NCI-H2029 (cell line): ENCODE measurements at regions not wholly inside any gene's neighbourhood (a gene's known extent, or its start where the extent isn't known, plus 50 kb on each side); places are given as distances from the start of the nearest gene placed in this dataset.

Experiments used
- DNase-seq: peaks from one replicate; lab custom pipeline; 2025; lab: John Stamatoyannopoulos, UW

DNA sequence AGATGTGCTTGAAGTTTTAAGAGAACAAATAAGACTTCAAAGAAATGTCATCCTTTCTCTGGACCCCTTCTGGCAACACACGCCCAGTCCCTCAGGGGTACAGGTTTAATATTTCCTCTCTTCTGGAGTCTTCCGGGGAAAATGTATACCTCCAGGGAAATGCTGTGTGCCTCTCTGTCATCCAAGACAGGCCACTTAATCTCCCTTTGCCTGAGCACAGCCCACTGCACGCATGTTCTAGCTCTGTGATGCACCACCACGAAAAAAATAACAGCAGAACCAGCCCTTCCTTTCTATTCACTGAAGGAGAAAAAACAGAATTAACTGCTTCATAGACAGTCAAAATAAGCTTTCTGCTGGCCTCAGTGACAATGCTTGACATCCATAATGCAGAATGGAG is 140.1 kb downstream of the RBFOX3 start:
- DNase-seq, result no peak

DNA sequence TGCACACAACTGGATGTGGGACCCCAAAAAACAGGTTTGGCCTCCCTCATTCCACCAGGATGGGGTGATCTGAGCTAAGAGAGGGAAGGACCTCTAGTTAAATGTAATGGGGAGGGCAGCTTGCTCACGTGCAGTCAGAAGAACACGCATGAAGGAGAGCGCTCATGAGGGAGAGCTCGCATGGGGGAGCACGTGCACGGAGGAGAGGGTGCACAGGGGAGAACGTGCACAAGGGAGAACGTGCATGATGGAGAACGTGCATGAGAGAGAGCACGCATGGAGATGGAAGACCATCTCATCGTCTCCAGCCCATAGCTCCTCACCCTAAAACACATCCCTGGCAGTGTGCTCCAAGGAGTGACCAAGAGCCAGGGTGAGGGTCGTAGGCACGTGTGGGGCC is 141.2 kb downstream of the RBFOX3 start:
- DNase-seq, result no peak

DNA sequence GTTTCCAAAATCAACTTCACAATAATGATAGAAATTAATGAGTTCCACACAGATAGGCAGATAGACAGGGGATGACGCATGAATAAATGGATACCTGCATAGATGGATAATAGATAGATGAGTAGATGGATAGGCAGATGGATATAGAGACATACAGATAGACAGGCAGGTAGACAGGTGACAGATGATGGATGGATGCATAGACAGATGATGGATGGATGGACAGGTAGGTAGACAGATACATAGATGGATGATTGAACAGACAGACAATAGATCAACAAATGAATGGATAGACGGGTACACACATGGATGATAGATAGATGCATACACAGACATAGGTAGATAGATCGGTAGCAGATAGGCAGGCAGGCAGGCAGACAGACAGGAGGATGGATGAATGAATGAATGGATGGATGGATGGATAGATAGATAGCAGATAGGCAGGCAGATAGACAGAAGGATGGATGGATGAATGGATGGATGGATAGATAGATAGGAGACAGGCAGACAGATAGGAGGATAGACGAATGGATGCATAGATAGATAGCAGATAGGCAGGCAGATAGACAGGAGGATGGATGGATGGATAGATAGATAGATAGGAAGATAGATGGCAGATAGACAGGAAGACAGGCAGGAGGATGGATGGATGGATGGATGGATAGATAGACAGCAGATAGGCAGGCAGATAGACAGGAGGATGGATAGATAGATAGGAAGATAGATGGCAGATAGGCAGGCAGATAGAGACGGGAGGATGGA is 142.5 kb downstream of the RBFOX3 start:
- no peak for DNase-seq

DNA sequence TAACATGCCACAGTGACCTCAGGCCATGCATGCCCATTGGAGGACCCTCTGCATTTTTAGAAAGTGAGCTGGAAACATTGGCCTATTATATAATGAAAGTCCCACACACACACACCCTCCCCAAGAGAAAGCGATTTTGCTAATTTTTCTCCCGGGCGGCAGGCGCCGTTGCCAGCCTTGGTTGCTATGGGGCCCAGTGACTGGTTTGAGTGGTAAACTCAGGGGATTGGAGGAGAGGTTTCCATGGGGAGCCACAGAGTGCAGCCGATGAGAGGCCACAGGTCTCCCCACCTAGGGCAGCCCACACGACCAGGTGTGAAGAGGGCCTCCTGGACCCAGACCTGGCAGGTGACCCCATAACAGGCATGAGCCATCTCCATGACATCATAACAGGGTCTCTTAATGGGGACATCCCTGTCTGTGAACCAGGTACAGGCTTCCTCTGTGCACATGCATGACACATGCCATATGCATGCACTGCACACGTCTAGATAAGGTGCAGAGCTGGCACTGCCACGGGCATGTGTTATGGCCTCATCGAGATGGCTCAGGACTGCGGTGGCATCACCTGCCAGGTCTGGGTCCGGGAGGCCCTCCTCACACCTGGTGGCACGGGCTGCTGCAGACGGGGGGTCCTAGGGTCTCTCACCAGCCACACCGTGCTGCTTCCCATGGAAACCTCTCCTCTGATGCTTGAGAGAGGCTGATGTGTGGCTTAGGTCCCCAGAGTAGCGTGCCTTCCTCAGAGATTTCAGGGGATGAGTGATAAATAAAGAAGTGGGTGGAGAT is 144.1 kb downstream of the RBFOX3 start:
- no peak for DNase-seq

DNA sequence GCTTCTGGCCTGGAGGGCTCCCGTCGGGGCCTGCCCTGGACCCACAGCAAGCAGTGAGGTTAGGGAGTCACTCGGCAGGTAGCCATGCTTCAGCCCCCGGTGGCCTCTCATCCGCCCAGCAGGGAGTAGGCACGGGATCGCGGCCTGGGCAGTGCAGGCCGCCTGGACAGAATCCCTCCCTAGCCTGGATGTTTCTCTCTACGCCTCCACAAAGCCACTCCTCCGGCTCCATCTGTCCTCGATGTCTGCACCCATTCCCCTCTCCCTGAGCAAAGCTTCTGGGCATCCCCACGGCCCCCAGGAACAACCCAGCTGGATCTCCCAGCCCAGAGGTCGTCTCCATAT is 145.2 kb downstream of the RBFOX3 start:
- DNase-seq, result no peak

DNA sequence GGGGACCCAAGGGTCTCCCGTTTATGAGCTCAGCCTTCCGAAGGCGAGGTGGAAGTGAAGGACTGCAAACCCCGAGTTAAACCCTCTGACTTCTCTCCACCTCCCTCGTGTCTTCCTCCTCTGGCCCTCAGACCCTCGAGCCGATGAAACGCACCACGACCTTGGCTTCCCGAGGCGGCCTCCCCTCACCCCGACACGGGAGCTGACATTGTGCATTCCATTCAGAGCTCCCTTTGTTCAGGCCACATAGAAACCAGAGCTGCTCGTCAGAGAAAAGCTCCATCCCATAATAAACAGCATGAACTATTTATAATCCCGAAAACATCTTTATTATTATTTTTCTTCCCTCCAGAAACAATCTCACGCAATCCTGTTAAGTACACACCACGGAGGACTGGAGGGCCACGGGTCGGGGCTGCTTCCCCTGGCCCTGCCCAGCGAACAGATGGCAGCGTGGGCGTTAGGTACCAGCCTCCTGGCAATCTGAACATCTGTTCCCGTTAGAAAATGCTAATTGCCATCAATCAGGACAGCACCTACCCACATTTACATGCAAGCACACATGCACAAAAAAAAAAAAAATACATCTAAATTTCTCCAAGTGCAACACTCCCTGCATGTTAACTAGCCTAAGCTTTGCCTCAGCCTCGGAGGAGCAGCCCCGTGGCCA is 145.7 kb downstream of the RBFOX3 start:
- no peak for DNase-seq

DNA sequence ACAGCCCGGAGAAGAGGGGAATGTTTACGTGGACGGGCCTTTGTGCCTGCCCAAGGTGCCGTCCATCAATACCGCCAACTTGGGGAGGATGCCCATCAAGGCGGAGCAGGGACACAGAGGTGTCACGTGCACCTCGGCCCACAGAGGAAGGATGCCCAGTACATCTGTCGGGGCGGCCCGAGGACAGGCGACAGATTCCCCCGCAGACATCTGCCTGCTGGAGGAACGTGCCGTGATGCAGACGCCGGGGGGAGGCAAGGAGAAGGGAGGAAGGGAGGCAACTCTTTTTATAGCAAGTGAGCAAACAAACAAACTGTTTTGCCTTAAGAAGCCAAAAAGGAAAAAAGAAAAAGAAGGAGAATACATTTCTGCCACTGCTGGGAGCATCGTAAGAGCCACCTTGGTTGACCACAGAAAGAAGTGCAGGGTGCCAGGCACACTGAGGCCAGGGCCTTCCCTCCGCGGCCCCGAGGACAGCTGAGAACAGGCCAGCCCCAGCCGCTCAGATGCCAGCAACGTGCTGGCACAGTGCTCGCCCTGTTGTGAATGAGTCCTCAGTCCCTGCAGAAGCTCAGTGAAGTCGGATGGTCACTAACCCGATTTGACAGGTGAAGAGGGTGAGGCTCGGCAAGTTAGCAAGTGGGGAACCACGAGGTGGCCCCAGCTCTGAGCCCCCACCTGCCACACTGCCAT is 146.4 kb downstream of the RBFOX3 start:
- no peak for DNase-seq

DNA sequence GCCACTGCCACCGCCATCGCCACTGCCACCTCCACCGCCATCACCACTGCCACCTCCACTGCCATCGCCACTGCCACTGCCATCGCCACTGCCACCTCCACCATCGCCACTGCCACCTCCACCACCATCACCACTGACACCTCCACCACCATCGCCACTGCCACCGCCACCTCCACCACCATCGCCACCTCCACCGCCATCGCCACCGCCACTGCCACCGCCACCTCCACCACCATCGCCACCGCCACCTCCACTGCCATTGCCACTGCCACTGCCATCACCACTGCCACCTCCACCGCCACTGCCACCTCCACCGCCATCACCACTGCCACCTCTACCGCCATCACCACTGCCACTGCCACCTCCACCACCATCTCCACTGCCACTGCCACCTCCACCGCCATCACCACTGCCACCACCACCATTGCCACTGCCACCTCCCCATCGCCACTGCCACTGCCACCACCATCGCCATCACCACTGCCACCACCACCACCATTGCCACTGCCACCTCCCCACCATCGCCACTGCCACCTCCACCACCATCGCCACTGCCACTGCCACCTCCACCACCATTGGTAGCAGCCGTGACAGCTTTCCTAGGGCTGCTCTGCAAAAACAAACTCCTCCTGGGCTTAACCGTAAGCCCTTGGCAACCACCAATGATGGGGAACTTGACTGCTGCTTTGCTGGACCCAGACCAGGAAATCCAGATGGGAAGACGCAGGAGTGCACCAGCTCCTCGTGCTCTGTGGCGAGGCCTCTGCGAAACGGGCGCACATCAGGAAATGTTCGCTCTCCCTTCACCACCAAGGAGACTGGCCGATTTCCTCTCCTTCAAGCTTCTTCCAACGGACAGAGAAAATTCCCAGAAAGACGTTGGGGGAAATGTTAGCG is 147.2 kb downstream of the RBFOX3 start:
- no peak for DNase-seq

DNA sequence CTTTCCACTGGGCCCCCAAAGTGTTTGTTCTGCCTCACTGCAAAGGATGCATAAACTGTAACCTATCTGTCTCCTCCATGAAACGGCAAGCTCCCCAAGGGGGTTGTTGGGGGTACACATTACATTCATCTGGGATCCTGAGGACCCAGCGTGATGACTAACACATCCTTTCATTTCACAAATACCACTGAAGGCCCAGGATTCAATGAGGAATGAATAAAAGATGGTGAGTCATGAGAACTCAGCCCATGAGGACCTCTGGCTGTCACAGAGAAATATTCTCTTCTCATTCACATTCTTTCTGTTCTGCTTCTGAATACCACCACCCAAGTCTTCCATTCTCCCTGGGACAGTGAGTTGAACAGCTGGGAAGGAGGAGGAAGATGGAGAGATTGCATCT is 149.8 kb downstream of the RBFOX3 start:
- DNase-seq, result no peak

DNA sequence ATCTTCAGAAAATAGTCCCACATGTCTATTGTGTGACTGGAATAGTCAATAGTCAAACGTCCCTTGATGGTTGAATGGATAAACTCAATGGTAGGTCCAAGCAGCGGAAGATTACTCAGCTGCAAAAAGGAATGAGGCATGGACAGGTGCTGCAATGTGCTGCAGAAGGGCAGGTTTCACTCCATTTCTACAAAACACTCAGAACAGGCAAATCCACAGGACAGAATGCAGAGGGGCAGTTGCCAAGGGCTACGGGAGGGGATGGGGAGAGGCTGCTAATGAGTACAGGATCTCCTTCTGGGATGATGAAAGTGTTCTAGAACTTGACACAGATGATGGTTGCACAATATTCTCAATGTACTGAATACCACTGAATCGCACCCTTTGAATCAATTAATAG is 151.0 kb downstream of the RBFOX3 start:
- no peak for DNase-seq

DNA sequence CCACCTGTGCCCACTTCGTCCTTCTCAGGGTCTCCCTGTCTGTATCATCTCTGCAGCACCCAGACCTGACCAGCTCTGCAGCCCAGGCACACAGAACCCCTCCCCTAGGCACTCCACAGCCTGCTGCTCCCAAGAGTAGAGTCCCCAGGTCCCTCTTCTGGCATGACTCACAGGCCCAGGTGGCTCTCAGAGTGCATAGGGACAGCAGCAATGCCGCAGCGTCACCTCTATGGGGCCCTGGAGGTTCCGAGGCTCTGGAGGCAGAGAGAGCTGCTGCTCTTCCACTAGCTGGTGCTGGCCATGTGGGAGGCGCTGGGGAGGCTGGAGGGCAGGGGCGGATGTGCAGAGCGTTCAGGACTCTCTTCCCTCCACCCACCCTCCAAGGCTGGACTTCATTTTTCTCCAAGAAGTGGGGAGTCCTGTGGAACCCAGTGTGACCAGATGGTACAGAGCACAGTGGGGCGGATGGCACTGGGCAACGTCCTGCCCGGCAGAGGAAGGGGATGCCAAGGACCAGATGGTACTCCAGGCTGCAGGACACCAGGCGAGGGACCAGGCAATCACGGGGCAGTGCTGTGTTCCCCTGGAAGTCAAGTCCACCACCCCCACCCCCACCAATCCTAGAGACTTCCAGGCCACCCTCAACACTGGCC is 151.7 kb downstream of the RBFOX3 start:
- no peak for DNase-seq

DNA sequence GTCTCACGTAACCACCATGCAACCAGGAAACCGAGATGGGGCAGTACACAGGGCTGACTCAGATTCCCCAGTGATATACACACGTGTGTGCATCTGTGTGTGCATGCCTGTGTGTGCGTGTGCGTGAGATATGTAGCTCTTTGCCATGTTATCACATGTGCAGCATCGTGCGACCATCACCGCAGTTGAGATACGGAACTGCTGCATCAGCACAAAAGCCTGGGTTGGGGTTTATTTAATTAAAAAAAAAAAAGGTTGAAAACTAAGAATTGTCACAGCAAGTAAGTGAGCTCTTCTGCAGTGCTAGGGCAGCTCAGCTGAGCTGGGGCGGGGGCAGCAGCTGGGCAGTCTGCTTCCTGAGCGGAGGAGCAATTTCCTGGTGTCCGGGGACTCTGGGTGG is 152.5 kb downstream of the RBFOX3 start:
- no peak for DNase-seq

DNA sequence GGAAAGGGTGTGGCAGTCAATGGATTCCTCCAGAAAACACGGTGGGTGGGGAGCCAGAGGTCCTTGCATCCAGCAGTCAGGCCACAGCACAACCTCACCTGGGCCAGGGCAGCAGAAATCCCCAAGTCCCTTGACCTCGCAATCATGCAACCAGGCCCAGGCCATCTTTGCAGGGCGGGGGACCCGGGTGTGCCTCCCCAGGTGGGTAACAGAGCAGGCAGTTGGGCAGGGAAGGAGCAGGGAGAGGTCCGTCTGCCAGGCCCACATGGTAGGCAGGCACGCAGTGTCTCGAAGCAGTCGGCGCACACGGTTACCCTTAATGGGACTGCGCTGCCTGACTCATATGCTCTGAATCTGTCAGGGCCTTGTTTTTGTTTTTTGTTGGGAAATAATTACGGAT is 153.0 kb downstream of the RBFOX3 start:
- DNase-seq, result no peak

DNA sequence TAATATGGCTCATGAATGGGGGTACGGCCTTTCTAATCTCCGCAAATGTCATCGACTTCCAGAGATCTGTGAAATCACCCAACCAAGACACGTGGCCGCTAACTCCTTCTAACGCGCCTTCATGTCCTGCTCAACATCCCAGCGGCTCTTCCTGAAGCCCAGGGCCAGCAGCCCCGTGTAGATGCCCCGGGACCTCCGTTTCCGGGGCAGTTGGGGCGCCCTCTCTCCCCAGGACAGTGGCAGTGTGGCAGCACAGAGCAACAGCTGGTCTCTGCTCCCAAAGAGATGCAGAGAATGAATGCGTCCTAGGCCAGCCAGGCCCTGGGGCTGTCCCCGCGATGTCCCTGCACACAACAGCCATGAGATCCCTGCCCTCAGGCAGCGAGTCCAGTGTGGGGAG is 153.5 kb downstream of the RBFOX3 start:
- no peak for DNase-seq

DNA sequence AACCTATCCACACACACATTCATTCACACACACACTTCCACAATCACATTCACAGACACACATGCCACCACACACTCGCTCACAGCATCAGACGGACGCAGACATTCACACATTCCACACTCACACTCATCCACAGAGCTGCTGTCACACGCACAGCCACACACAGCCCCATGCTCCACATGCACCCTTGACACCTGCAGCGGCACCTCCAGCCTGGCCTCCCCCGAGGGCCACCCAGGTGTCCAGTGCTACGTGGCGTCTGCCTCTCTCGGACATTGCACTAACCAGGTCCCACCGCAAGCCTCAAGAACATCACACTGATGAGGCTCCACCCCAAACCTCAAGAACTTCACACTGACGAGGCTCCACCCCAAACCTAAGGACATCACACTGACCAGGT is 155.2 kb downstream of the RBFOX3 start:
- no peak for DNase-seq

DNA sequence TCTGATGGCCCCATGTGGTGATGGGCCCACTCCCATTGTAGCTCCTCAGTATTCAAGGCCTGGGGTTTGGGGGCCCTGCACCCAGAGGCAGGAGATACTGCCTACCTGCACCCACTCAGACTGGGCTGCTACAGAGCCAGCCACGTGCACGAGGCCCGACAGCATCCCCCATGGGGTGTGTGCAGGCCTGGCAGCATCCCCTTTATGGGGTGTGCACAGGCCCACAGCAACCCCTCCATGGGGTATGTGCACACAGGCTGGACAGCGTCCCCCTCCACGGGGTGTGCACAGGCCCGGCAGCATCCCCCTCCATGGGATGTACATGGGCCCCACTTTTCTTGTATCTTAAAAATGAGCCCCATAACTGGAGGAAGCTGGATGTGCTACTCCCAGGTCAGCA is 156.0 kb downstream of the RBFOX3 start:
- no peak for DNase-seq

DNA sequence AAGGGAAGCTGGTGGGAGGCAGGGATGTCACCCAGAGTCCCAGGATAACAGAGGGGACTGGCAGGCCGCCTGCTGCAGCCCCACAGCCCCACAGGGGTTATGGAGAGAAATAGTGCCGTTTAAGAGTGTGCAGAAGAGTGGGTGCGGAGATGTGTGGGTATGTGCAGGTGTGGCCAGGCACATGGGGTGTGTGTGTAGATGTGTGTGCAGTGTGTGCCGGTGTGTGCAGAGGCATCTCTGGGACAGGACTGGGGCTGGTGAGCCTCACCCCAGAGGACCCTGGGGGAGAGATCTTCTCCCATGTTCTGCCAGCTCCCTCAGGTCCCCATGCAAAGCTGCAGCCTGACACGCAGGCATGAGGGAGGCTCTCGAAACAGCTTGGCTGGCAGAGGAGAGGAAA is 157.4 kb downstream of the RBFOX3 start:
- DNase-seq, result no peak

DNA sequence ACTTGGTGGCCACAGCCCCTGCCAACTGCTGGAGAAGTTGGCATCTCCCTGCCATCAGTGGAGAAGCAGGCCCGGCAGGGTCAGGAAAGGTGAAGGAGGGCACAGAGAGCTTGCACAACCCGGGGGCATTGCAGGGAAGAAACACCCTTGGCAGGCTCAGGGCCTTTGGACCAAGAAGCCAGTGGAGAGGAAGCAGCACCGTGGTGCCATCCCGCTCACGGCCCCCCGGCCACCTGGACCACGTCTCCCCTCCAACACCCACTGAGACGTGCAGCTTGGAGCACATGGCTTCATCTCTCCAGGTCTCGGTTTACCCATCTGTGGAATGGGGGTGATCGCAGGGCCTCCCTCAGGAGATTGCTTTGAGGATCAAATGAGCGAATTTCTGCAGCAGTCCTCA is 158.1 kb downstream of the RBFOX3 start:
- no peak for DNase-seq

DNA sequence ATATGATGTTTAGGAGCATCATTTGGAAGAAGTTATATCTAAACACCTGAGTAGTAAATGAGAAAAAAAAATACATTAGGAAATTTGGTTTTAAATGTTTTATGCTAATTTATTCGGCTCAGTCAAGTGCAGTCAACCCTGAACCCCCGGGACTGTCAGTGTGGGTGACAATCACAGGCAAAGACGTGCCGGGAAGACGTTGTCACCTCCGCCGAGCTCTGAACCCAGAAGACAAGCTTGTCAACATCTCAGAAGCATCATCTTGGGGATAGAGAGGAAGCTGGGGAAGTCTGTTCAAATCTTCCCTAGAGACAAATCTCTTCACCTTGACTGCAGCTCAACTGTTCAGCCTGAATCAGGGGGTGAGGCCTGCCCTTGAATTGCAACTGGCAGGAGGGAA is 159.7 kb downstream of the RBFOX3 start:
- no peak for DNase-seq

DNA sequence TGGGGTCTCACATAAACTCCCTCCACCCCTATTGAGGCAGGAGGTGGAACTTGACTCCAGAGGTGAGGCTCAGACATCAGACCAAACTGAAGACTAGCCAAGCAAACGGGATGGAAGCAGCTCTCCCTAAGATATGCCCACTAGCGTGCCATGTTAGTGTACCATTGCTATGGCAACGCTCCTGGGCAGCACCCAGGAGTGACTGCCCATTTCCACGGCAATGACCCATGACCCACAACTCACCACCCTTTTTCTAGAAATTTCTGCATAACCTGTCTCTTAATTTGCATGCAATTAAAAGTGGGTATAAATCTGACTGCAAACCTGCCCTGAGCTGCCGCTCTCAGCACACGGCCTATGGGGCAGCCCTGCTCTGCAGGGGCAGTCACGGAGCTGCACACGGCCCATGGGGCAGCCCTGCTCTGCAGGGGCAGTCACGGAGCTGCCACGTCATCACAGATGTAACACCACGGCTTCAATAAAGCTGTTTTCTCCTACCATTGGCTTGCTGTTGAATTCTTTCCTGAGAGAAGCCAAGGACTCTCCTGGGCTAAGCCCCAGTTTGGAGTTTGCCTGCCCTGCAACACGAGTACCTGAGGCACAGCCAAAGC is 164.3 kb downstream of the RBFOX3 start:
- no peak for DNase-seq

DNA sequence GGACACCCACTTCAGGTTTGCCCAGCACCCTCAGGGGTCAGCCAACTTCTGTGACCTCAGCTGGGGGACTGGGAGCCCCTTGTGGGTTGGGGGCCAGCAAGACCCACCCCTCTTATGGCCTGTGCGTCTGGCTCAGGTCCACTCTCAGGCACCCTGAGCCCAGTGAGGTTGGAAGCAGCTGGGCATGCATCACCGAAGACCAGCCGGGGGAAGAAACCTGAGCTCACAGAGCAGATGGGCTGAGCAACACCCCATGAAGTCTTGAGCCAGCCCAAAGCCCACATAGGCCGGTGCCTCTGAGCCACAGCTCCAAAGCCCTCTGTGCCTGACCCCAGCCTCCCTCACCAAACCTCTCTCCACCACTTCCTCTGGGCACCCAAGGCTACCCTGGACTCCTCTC is 166.7 kb downstream of the RBFOX3 start:
- DNase-seq, result no peak
